ENCODE measurements at regions not wholly inside any gene's neighbourhood (a gene's known extent, or its start where the extent isn't known, plus 50 kb on each side); places are given as distances from the start of the nearest gene placed in this dataset.

- DNase-seq (ENCODE audit: low spot score) = no peak
These were observed 84.1 kb upstream of the TBX3 start for GRCh38 chr12:114767906-114768722.

GRCh38 chr12:114767084-114767760 is 83.2 kb upstream of the TBX3 start:
- DNase-seq (ENCODE audit: low spot score) = no peak

DNA sequence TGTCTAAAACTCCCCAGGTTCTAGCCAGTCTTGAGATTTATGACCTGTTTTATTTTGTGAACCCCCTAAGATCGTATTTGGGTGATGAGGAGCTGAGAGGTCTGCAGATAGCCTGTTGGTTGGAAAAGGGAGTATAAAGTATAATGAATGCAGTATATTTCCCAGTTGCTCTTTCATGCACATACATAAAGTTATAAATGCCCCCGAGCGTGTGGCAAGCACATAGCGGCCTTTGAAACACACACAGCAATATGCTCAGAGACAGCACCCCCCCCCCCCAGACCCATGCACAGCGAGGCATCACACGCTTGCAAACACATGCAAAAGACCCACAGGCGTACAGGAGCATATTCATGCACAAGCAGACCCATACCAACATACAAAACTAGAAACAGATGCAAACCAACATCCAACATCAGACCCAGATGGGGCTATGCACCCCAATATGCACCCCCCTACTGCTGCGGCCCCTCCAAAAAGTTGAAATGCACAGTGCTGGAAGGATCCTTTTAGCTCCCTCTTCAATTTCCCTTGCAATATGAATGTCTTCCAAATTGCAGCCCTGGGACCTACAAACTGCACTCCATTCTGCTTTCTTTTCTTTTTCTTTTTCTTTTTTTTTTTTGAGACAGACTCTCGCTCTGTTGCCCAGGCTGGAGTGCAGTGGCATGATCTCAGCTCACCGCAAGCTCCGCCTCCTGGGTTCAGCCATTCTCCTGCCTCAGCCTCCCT is 82.2 kb upstream of the TBX3 start:
- no peak for DNase-seq (ENCODE audit: low spot score)

GRCh38 chr12:114764510-114764909 is 80.5 kb upstream of the TBX3 start:
- DNase-seq (ENCODE audit: low spot score) = no peak

DNA sequence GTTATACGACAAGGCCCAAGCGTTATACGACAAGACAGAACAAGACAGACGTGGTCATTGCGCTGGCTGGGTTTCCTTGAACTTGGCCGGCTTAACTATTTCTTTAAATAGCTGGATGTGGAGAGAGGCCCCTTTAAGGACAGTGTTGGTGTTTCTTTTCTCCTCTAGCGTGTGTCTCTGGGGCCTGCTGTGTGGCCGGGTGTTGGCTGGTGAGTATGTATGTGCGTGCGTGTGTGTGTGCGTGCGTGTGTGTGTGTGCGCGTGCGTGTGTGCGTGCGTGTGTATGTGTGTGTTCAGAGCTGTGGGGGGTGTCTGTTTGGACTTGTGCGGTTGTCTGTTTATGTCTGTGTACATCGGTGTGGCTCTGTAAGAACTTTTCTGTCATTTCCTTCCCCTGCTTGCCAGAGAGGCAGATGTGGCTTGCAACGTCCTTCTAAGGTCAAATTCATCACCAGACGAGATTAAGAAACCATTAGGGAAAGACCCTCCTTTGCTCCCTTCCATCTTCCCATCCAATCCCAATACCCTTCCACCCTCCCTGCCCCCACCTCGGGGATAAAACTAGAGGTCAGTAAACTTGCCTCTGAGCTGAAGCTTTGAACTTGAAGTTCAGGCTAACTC is 78.6 kb upstream of the TBX3 start:
- DNase-seq (ENCODE audit: low spot score) = no peak

DNA sequence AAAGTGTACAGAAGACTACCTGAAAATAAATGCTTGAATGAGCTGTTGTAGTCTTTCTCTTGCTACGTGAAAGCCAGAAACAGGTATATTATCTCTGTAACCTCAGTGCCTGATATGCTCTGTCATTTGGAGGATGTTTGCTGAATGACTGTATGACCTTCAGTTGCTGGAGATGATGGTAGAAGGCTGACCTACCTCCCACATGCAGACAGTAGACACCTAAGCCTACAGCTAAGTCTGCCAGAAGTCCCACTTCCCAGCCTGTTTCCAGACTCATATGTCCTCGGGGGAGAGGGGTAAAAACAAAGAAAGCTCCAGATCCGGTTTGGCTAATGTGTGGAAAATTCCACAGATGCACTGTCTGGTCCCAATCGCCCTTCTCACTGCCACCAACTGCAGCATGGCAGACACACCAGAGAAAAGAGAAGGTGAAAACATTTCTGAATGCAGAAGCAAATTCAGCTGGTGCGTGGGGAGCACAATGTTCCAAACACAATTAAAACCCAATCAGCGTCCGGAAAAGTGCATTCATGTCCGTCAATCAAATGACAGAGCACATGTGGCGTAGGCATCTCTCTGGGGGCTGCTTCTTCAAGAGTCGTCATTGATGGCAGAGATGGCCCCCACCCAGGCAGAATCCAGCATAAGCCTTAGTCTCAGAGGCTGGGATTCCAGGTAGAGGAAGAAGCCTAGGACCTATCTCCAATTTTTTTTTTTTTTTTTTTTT is 76.3 kb upstream of the TBX3 start:
- DNase-seq (ENCODE audit: low spot score) = no peak

DNA sequence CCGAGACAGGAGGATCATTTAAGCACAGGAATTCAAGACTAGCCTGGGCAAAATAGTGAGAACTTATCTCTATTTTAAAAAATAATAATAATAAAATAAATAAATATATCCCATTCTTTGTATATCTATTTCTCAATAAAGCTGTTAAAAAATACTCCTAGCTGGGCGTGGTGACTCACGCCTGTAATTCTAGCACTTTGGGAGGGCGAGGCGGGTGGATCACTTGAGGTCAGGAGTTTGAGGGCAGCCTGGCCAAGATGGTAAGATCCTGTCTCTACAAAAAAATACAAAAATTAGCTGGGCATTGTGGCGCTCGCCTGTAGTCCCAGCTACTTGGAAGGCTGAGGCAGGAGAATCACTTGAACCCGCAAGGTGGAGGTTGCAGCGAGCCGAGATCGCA is 75.7 kb upstream of the TBX3 start:
- DNase-seq (ENCODE audit: low spot score) = no peak

- DNase-seq (ENCODE audit: low spot score) = no peak
These were observed 73.8 kb upstream of the TBX3 start for GRCh38 chr12:114757684-114758325.

DNA sequence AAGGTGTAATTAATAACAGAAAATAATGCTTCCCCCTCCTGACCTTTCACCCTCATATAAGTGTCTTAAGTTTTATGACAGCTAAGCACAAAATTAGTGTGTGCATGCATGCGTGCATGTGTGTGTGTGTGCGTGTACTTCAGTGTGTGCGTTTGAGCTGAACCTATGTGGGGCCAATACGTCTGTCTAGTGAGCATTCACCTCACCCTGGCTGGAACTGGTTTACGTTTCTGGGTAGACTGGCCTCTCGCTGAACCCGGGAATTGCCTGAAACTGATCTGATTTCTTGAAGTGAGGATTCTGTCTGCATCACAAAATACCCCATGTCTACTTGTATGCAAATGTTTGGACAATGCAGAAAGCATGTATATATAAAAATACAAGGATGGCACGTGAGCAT is 68.2 kb upstream of the TBX3 start:
- no peak for DNase-seq (ENCODE audit: low spot score)

- DNase-seq (ENCODE audit: low spot score) = no peak
These were observed 67.7 kb upstream of the TBX3 start for GRCh38 chr12:114751712-114752111.

GRCh38 chr12:114750917-114751316 is 66.9 kb upstream of the TBX3 start:
- DNase-seq (ENCODE audit: low spot score) = no peak

DNA sequence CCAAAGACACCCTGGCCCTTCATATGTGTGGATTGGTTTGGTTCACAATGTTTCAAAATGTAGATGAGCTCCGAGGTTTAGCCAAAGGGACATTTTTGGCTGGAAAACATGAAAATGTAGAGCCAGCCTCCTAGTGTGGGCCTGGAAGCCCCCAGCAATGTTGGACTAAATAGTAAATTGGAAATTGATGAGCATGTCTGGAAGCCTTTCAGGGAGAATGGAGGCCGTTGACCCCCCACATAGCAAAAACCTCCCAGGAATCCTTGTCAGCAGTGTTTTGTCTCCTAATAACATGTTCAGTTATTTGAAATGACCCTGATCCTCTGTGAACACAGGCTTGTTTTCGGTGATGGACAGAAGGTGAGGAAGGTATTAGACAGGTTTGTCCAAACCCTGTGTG is 65.1 kb upstream of the TBX3 start:
- no peak for DNase-seq (ENCODE audit: low spot score)

DNA sequence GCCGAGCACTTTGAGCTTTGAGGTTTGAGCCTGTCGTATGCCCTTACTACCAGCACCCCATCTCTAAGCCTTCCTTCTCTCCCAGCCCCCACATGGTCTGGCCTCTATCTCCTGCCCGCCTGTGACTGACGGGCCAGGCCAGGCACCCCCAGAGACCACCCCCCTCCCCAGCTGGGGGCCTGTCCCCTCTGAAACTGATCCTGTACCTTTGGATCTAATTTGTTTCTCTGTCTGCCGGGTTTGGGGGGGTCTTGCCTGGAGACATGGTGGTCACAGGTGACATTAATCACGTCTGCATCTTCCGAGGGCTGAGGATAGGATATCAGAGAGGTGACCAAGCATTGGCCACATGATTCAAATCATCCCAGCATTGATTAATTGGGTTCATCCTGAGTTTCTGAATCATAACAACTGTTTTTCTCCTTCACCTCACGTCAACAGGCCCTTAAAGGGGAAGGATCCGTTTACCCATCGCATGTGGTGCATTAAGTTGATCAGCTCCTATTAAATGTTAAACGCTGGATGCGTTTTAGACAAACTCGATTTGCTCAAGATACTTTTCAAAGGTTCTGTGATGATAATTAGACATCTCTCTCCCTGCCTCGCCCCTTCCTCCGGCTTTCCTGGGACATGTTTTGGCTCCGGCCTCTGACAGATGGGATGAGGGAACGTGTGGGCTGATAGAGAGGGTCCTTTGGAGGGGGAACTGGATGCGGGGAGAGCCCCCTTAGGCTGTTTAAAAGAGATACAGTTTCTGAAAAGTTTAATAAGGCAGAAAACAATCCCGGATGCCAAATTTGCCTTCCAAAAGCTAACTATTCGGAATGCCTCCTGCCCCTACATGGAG is 63.3 kb upstream of the TBX3 start:
- DNase-seq (ENCODE audit: low spot score) = no peak

GRCh38 chr12:114746297-114747011 is 62.5 kb upstream of the TBX3 start:
- DNase-seq (ENCODE audit: low spot score) = no peak

DNA sequence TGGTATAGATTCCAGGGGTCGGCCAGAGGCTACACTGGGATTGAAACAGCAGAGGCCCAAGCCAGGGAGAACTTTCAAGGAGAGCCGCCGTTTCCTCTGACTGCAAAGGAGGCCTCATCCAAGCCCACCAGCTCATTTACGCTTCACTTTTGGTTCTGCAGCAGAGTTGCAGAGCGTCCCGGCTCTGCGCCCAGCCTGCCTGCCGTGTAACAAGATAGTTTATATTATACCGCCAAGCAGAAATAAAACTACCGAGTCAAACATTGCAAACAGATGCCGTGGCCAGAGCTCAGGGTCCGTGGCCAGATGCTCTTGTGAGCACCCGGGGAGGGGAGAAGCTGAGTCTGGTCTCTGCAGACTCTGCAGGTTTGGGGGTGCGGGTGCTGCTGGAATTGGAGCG is 60.7 kb upstream of the TBX3 start:
- no peak for DNase-seq (ENCODE audit: low spot score)

- DNase-seq (ENCODE audit: low spot score) = no peak
These were observed 60.3 kb upstream of the TBX3 start for GRCh38 chr12:114744285-114744684.

- no peak for DNase-seq (ENCODE audit: low spot score)
These were observed 59.8 kb upstream of the TBX3 start for GRCh38 chr12:114743799-114744198.

DNA sequence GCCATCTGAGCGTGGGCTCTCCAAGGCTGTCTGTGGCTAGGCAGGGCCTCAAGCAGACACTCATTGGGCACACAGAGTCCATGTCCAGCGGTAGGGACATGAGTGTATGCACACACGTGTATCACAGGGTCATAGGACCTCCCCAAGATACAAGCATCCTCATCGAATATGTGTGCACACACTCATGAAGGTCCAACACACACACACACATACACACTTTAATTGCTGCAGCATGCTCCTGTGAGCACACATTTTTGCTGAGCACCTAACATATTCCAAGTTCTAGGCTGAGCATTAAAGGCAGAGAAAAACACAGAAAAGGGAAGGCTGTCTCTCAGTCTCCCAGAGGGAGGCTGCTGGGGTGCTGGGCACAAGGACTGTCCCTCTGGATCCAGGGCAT is 59.3 kb upstream of the TBX3 start:
- DNase-seq (ENCODE audit: low spot score) = no peak

DNA sequence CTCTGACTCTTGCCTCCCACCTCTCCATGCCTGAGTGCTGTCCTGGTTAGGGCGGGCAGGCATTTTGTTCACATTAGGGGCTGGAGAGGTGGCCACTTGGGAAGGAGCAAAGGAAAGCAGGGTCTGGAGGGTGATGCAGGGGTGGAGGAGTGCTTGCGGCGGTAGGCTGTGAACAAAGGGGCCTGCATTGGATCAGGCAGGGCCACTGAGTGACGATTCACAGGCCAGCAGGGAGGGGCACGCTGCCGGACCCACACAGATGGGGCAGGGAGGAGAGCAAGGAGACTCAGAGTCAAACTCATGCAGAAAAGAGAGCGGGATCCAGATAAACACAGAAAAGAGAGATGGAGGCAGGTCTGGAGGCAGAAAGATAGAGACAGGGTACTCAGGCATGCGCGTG is 58.4 kb upstream of the TBX3 start:
- DNase-seq (ENCODE audit: low spot score) = no peak

DNA sequence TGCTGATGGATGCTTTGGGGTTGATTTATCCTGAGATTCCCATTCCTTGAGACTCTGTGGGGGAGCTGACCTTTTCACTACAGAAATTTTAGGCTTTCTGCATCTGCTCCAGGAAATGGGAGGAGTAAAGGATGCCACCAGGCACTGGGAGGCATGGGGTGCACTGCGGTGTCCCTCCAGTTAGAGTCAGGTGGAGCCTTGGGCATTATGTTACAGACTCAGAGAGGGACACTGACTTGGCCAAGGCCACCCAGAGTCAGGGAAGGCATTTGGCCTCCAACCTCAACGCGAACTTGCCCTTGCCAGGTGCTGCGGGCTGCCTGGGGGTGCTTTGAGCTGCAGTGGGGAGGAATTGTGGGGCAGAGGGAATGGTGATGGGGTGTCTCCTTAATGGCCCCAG is 58.0 kb upstream of the TBX3 start:
- DNase-seq (ENCODE audit: low spot score) = no peak
